GM18867 (cell line): ENCODE measurements at regions not wholly inside any gene's neighbourhood (a gene's known extent, or its start where the extent isn't known, plus 50 kb on each side); places are given as distances from the start of the nearest gene placed in this dataset.
"Not testable (repeated sequence)": the region's sequence is repeated elsewhere in the genome, so short reads cannot be mapped to it uniquely, and the experiment has no call there.

Source experiments
- ATAC-seq: cut with Tn5 transposase; IDR thresholded peaks from one replicate; pipeline ENCODE4 v1.9.1; 2021; ENCODE audit warnings: mild to moderate bottlenecking, moderate library complexity; ENCODE audit not compliant: unreplicated experiment

- ATAC-seq: no peak
Measured at GRCh38 chr10:30560326-30560725, 69.2 kb downstream of the LYZL2 start.

- ATAC-seq: no peak
Measured at GRCh38 chr10:30559180-30559579, 70.4 kb downstream of the LYZL2 start.

GRCh38 chr10:30558411-30558810 is 71.1 kb downstream of the LYZL2 start:
- ATAC-seq: no peak

GRCh38 chr10:30557884-30558283 is 71.7 kb downstream of the LYZL2 start:
- ATAC-seq: no peak

GRCh38 chr10:30556189-30556588 is 73.4 kb downstream of the LYZL2 start:
- ATAC-seq: no peak

- ATAC-seq: no peak
Measured at GRCh38 chr10:30555465-30555864, 74.1 kb downstream of the LYZL2 start.

- ATAC-seq: no peak
Measured at GRCh38 chr10:30554440-30554825, 75.1 kb downstream of the LYZL2 start.

GRCh38 chr10:30553626-30554439 is 75.7 kb downstream of the LYZL2 start:
- ATAC-seq: no peak

- ATAC-seq: no peak
Measured at GRCh38 chr10:30553018-30553625, 76.4 kb downstream of the LYZL2 start.

- ATAC-seq: no peak
Measured at GRCh38 chr10:30550967-30551815, 78.4 kb downstream of the LYZL2 start.

- not testable (repeated sequence) for ATAC-seq
Measured at GRCh38 chr10:30549134-30549687, 80.3 kb downstream of the LYZL2 start.

GRCh38 chr10:30546511-30546910 is 83.0 kb downstream of the LYZL2 start:
- ATAC-seq: no peak

GRCh38 chr10:30542895-30543288 is 86.7 kb downstream of the LYZL2 start:
- ATAC-seq: peak; percentile 10

GRCh38 chr10:30542001-30542894 is 87.3 kb downstream of the LYZL2 start:
- peak; percentile 40 for ATAC-seq

- ATAC-seq: no peak
Measured at GRCh38 chr10:30540276-30540675, 89.3 kb downstream of the LYZL2 start.

GRCh38 chr10:30538086-30538485 is 91.5 kb downstream of the LYZL2 start:
- no peak for ATAC-seq

GRCh38 chr10:30537586-30537985 is 92.0 kb downstream of the LYZL2 start:
- ATAC-seq: no peak

- ATAC-seq: not testable (repeated sequence)
Measured at GRCh38 chr10:30537158-30537557, 92.4 kb downstream of the LYZL2 start.

- ATAC-seq: no peak
Measured at GRCh38 chr10:30536578-30536977, 93.0 kb downstream of the LYZL2 start.

GRCh38 chr10:30535677-30536076 is 93.9 kb downstream of the LYZL2 start:
- ATAC-seq: no peak
